Thyroid gland (tissue), 4 donors: ENCODE measurements at regions not wholly inside any gene's neighbourhood (a gene's known extent, or its start where the extent isn't known, plus 50 kb on each side); places are given as distances from the start of the nearest gene placed in this dataset.

Source experiments
- POLR2A ChIP-seq, 2 donors: fragments of 450-650 bp; IDR thresholded peaks; one replicate each; pipeline ENCODE4 v1.6.1; 2017; ENCODE audit warnings: antibody characterized with exemption in 2 of 2, mild to moderate bottlenecking in 2 of 2, moderate library complexity in 1 of 2
- TF ChIP-seq, protein P1 (sequence below), 6 experiments: fragments of 200-600 bp in 3 of 6; fragments of 450-650 bp in 3 of 6; sonication (generic) in 3 of 6; IDR thresholded peaks; one replicate each; pipeline ENCODE4 v1.5.1; 2016 to 2019; ENCODE audit warnings: antibody characterized with exemption in 6 of 6, mild to moderate bottlenecking in 2 of 6, inconsistent platforms in 1 of 6, moderate library complexity in 1 of 6

- TF ChIP-seq, protein P1, sequence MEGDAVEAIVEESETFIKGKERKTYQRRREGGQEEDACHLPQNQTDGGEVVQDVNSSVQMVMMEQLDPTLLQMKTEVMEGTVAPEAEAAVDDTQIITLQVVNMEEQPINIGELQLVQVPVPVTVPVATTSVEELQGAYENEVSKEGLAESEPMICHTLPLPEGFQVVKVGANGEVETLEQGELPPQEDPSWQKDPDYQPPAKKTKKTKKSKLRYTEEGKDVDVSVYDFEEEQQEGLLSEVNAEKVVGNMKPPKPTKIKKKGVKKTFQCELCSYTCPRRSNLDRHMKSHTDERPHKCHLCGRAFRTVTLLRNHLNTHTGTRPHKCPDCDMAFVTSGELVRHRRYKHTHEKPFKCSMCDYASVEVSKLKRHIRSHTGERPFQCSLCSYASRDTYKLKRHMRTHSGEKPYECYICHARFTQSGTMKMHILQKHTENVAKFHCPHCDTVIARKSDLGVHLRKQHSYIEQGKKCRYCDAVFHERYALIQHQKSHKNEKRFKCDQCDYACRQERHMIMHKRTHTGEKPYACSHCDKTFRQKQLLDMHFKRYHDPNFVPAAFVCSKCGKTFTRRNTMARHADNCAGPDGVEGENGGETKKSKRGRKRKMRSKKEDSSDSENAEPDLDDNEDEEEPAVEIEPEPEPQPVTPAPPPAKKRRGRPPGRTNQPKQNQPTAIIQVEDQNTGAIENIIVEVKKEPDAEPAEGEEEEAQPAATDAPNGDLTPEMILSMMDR (IDR thresholded peaks at IDR 0.05) = no peak
- TF ChIP-seq POLR2A (IDR thresholded peaks at IDR 0.05) = no peak
Measured at GRCh38 chr17:31752584-31752983, 106.5 kb downstream of the COPRS start.
